Fibroblast of the aortic adventitia (primary cell): ENCODE measurements at regions not wholly inside any gene's neighbourhood (a gene's known extent, or its start where the extent isn't known, plus 50 kb on each side); places are given as distances from the start of the nearest gene placed in this dataset.

Source experiments
- DNase-seq: peaks from one replicate; pipeline ENCODE4 v3.0.0-alpha.2; 2010; ENCODE audit warnings: low read depth
- H3K4me3 ChIP-seq: 2 replicates; pipeline ENCODE4 v1.5.1; 2011; ENCODE audit warnings: low read depth, mild to moderate bottlenecking, control low read depth, low read length, moderate library complexity
- CTCF ChIP-seq: IDR thresholded peaks from 2 replicates; pipeline ENCODE4 v1.5.1; 2011; ENCODE audit warnings: mild to moderate bottlenecking, low read length, control low read depth, inconsistent platforms; ENCODE audit not compliant: insufficient read depth

- no peak for DNase-seq
- no peak for TF ChIP-seq CTCF
- H3K4me3 ChIP-seq, result no peak overlapping the region
These were observed 400.3 kb upstream of the CAMK1G start for GRCh38 chr1:209183195-209183594.

DNA sequence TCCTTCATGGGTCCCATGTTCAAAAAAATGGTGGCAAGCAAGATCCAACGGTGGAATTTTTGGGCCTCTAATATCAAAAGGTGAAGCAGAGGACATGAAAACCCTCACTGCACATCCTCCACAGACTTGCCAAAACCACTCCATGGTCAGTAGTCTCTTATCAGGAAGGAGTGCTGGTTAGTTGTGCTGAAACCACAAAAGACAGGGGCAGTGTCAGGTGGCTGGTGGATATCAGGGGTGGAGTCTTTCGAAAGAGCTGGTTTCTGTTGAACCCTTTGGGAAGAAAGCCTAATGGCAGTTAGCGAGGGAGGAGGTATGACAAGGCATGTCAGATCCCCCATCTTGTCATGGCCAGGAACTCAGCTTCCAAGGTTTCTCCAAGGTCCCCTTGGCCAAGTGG is 395.9 kb upstream of the CAMK1G start:
- no peak for DNase-seq
- H3K4me3 ChIP-seq, result no peak overlapping the region
- no peak for TF ChIP-seq CTCF

DNA sequence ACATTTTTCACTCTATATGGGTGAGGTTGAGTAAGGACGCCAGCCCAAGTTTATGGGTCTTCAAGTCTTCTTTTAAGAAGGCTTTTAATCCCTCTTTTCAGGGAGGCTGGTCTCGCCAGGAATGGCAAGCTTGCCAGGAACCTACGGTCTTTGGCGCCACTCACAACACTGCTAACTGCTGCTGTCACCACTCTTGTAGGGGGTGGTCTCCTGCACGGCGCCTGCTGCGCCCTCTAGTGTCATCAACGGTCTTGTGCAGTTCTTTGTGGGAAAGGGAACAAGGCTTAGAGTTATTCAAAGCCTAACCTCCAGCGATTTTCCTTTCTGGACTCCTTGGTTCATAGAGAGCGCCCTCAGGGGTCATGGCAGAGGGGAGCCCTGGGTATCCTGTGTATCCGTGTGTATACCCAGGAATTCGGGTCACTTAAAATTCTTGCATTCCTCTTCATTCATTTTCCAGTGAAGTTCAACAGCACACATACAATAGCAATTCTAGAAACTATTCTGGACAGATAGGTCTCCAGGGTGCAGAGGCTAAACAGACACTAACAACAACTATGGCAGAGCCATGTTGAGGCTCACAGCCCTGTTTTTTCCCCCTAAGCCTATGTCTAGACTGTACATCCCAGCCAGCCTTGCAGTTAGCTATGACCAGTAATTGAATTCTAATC is 392.8 kb upstream of the CAMK1G start:
- DNase-seq, result peak; percentile 37
- peak; percentile 74 for TF ChIP-seq CTCF
- no peak overlapping the region for H3K4me3 ChIP-seq

DNA sequence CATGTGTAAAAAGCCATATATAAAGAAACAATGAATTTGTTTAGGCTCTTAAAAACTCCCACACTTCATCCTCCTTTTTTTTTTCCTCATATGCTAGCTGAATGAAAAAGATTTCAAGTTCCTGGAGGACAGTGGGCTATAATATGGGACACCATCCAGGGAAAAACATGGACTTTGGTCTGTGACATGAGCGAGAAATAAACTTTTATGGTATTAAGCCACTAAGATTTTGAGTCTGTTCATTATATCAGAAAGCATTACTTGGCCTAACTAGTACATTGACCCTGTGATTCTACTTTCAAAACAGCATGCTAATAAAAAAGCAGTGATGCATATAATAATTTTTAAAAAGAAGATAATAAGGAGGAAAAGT is 392.3 kb upstream of the CAMK1G start:
- no peak for DNase-seq
- no peak for TF ChIP-seq CTCF

GRCh38 chr1:209196140-209196539 is 387.4 kb upstream of the CAMK1G start:
- no peak overlapping the region for H3K4me3 ChIP-seq
- TF ChIP-seq CTCF, result no peak
- no peak for DNase-seq

More for the DNA sequence above, 392.3 kb upstream of the CAMK1G start:
- H3K4me3 ChIP-seq, result no peak overlapping the region

GRCh38 chr1:209198961-209199750 is 384.4 kb upstream of the CAMK1G start:
- no peak overlapping the region for H3K4me3 ChIP-seq
- no peak for DNase-seq
- no peak for TF ChIP-seq CTCF
